Adrenal gland (tissue), 9 donors: ENCODE measurements at regions not wholly inside any gene's neighbourhood (a gene's known extent, or its start where the extent isn't known, plus 50 kb on each side); places are given as distances from the start of the nearest gene placed in this dataset.
"Not testable (repeated sequence)": the region's sequence is repeated elsewhere in the genome, so short reads cannot be mapped to it uniquely, and the experiment has no call there.

Experiments
- DNase-seq, 7 donors: peaks; one replicate each; pipeline ENCODE4 v3.0.0-alpha.2; 2019 to 2020
- H3K27ac ChIP-seq, 5 donors: fragments of 200-600 bp; sonication (generic) in 4 of 5; 1 replicate in 3 of 5; 2 replicates in 2 of 5; pipeline versions ENCODE4 v1.5.1 to v1.8.0; 2016 to 2020; ENCODE audit warnings: mild to moderate bottlenecking in 1 of 5
- H3K27me3 ChIP-seq: fragments of 200-600 bp; 2 replicates; pipeline ENCODE4 v1.8.0; 2021
- H3K36me3 ChIP-seq, 2 donors: fragments of 200-600 bp; replicated peaks in 1 of 2; 1 replicate in 1 of 2; 2 replicates in 1 of 2; pipeline versions ENCODE4 v1.5.1 to v1.8.0; 2018 to 2022
- H3K4me1 ChIP-seq, 2 donors: fragments of 200-600 bp; replicated peaks in 1 of 2; 1 replicate in 1 of 2; 2 replicates in 1 of 2; pipeline versions ENCODE4 v1.5.1 to v1.8.0; 2018 to 2021
- H3K4me3 ChIP-seq, 4 donors: fragments of 200-600 bp; sonication (generic) in 3 of 4; one replicate each; pipeline ENCODE4 v1.5.1; 2016 to 2018
- H3K9me3 ChIP-seq, 3 donors: fragments of 200-600 bp; sonication (generic) in 1 of 3; replicated peaks in 1 of 3; 1 replicate in 2 of 3; 2 replicates in 1 of 3; pipeline versions ENCODE4 v1.5.1 to v1.8.0; 2016 to 2021
- POLR2A ChIP-seq, 2 donors: fragments of 450-650 bp; IDR thresholded peaks; one replicate each; pipeline ENCODE4 v1.6.1; 2017; ENCODE audit warnings: antibody characterized with exemption in 2 of 2, mild to moderate bottlenecking in 2 of 2, moderate library complexity in 1 of 2
- WGBS, 4 donors: extraction: QIAGEN DNeasy Blood & Tissue Kit in 2 of 4; methylation state at CpG; one replicate each; pipeline versions ENCODE4 v1.1.5 to v1.1.7; 2013 to 2017; 5-methylcytosine and 5-hydroxymethylcytosine counted together
- intact Hi-C, 2 donors: fragments of 100-400 bp; cut with DNase I; formaldehyde crosslinking; loops; one replicate each; pipeline versions ENCODE4 v1.14.1 to v1.15.0; 2022 to 2023
- TF ChIP-seq, protein P1 (sequence below), 6 experiments: fragments of 450-650 bp in 4 of 6; fragments of 200-600 bp in 2 of 6; sonication (generic) in 1 of 6; IDR thresholded peaks; 1 replicate in 5 of 6; 2 replicates in 1 of 6; pipeline versions ENCODE4 v1.5.1 to v1.8.0; 2016 to 2021; ENCODE audit warnings: antibody characterized with exemption in 6 of 6, mild to moderate bottlenecking in 2 of 6, moderate library complexity in 1 of 6
- donor health status: healthy with polysubstance abuse.
- donor health status: Bipolar disorder and iron deficiency.
- donor health status: DM: yes; HTN: yes; CAD: no.
- donor health status: DM: no; HTN: no; CAD: no.
- donor health status: DM: no; HTN: no; CAD: no.

DNA sequence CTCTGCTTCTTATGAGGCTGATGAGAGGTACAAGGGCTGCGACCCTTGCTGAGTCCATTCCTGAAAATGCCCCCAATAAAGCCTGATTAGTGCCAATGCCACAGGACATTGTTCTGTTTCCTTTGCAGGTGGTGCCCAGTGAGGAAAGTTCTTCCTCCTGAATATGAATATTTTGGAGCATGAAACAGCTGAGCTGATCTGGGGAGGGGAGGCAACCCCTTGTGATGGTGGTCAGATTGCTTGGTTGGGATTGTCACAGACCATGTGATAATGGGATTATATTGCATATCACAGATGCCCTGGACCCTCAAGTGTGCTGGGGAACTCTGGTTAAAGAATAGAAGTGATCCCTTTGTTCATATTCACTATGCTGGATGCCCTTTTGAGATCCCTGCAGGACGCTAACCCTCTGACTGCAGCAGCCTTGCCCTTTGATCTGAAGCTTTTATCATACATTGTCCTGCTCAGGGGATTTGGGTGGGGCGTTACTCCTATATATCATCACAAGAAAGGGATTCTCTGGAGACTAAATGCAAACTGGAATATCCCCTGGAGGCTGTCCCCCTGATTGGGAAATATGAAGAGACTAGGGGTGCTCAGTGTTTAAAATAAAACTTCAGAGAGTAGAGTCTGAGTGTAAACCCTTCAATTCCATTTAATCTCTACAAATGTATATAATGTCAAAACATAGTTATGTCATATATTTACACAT lies 76.9 kb upstream of the TOP3B start:
- no peaks in the 10 kb centered on the region for H3K27me3 ChIP-seq
- no peaks in the 10 kb centered on the region for H3K36me3 ChIP-seq
- 66 to 76% (median 71%) methylated on average over 2 to 3 of the region's 3 CpGs for WGBS, 4 donors
- no peak overlapping the region for H3K27ac ChIP-seq
- intact Hi-C loops = no loop called here
- DNase-seq = no peak
- H3K9me3 ChIP-seq = no peaks in the 10 kb centered on the region
- no peak overlapping the region for H3K4me3 ChIP-seq
- no peak for TF ChIP-seq POLR2A (IDR thresholded peaks at IDR 0.05)
- TF ChIP-seq, protein P1, sequence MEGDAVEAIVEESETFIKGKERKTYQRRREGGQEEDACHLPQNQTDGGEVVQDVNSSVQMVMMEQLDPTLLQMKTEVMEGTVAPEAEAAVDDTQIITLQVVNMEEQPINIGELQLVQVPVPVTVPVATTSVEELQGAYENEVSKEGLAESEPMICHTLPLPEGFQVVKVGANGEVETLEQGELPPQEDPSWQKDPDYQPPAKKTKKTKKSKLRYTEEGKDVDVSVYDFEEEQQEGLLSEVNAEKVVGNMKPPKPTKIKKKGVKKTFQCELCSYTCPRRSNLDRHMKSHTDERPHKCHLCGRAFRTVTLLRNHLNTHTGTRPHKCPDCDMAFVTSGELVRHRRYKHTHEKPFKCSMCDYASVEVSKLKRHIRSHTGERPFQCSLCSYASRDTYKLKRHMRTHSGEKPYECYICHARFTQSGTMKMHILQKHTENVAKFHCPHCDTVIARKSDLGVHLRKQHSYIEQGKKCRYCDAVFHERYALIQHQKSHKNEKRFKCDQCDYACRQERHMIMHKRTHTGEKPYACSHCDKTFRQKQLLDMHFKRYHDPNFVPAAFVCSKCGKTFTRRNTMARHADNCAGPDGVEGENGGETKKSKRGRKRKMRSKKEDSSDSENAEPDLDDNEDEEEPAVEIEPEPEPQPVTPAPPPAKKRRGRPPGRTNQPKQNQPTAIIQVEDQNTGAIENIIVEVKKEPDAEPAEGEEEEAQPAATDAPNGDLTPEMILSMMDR (IDR thresholded peaks at IDR 0.05) = no peak
- peaks cover 0 to 4% of the 10 kb centered on the region in 2 donors for H3K4me1 ChIP-seq

DNA sequence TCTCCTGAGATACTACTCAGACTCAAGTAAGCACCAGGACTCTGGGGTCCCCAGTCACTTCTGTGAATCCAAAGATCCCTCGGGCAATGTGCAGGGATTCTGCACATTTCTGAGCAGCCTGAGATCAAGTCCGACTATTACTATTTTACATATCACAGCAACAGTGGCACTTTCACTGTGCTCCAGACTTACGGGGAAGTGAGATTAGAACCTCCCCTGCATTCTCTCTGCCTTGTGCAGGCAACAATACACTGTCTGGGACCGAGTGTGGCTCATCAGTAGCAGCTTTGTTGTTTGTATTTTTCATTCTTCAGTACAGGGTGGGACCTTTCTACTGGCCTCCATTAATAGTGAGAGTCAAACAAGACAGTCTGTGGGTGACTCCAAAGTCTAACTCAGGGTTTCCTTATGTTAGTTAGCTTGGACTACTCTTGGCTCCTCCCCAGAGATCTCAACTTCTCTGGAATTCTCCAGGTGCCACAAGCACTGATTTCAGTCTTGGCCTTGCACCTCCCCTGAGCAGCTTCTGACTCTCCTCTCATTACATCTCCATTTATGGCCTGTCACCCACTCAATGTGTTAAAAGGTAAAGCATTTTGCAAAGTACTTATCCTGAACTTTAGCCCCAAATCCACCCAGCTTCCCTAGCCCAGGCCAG lies 76.2 kb upstream of the TOP3B start:
- WGBS, 4 donors = 44 to 70% (median 55%) methylated on average over 4 of the region's 4 CpGs
- Histone ChIP-seq H3K36me3 (no peaks in the 10 kb centered on the region), H3K4me3 (no peak overlapping the region), H3K9me3 (no peaks in the 10 kb centered on the region), H3K27ac (no peak overlapping the region), H3K27me3 (no peaks in the 10 kb centered on the region), H3K4me1 (peaks cover 0 to 4% of the 10 kb centered on the region in 2 donors)
- intact Hi-C loops = no loop called here
- DNase-seq = no peak
- no peak for TF ChIP-seq POLR2A (IDR thresholded peaks at IDR 0.05)
- TF ChIP-seq, protein P1 (IDR thresholded peaks at IDR 0.05) = no peak

DNA sequence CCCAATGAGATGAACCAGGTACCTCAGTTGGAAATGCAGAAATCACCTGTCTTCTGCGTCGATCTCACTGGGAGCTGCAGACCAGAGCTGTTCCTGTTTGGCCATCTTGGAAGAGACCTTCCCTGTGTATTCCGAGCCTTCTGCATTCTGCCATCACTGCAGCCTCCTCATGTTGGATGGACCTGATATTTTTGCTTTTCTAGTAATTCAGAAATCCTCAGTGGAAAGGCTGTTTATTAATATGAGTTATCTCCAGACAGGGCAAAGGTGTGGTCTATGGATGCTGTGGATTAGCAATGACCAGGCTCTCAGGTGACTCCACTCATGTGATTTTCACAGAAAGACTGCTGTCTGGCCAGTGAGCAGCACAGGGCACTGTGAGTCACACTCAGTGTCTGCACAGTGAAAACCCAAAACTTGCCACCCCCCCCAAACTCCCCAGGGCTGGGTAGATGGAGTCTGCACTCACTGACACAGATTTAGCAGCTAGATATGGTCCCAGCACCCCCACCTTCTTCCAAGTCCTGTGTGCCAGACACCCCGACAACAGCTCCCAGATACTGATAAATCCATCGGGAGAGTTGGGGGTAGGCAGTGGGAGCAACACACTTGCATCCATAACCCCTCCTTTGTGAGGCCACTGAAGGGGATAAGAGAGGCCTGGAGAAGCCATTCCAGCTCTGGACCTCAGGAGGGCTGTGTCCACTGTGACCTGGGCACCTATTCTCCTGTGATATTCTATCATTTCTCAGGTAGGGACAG lies 75.2 kb upstream of the TOP3B start:
- no peaks in the 10 kb centered on the region for H3K36me3 ChIP-seq
- no peaks in the 10 kb centered on the region for H3K9me3 ChIP-seq
- H3K27ac ChIP-seq = no peak overlapping the region
- TF ChIP-seq POLR2A (IDR thresholded peaks at IDR 0.05) = no peak
- TF ChIP-seq, protein P1 (IDR thresholded peaks at IDR 0.05) = no peak
- H3K4me3 ChIP-seq = no peak overlapping the region
- no peak for DNase-seq
- peaks cover 0 to 4% of the 10 kb centered on the region in 2 donors for H3K4me1 ChIP-seq
- intact Hi-C loops = no loop called here
- H3K27me3 ChIP-seq = no peaks in the 10 kb centered on the region
- WGBS, 4 donors = 68 to 81% (median 70%) methylated on average over 4 to 5 of the region's 5 CpGs

DNA sequence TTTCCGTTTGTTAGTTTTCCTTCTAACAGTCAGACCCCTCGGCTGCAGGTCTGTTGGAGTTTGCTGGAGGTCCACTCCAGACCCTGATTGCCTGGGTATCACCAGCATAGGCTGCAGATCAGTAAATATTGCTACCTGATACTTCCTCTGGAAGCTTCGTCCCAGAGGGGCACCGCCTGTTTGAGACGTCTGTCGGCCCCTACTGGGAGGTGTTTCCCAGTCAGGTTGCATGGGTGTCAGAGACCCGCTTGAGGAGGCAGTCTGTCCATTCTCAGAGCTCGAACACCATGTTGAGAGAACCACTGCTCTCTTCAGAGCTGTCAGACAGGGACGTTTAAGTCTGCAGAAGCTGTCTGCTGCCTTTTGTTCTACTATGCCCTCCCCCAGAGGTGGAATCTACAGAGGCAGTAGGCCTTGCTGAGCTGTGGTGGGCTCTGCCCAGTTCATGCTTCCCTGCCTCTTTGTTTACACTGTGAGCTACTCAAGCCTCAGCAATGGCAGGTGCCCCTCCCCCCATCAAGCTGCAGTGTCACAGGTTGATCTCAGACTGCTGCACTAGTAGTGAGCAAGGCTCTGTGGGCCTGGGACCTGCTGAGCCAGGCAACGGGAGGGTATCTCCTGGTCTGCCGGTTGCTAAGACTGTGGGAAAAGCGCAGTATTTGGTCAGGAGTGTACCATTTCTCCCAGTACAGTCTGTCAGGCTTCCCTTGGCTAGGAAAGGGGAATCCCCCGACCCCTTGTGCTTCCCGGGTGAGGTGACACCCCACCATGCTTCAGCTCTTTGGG lies 74.4 kb upstream of the TOP3B start:
- H3K27ac ChIP-seq, H3K36me3 ChIP-seq, intact Hi-C loops, H3K27me3 ChIP-seq, H3K4me1 ChIP-seq, H3K4me3 ChIP-seq, DNase-seq, H3K9me3 ChIP-seq: not testable (repeated sequence)
- WGBS, 4 donors = 52 to 60% (median 57%) methylated on average over 8 to 14 of the region's 14 CpGs

DNA sequence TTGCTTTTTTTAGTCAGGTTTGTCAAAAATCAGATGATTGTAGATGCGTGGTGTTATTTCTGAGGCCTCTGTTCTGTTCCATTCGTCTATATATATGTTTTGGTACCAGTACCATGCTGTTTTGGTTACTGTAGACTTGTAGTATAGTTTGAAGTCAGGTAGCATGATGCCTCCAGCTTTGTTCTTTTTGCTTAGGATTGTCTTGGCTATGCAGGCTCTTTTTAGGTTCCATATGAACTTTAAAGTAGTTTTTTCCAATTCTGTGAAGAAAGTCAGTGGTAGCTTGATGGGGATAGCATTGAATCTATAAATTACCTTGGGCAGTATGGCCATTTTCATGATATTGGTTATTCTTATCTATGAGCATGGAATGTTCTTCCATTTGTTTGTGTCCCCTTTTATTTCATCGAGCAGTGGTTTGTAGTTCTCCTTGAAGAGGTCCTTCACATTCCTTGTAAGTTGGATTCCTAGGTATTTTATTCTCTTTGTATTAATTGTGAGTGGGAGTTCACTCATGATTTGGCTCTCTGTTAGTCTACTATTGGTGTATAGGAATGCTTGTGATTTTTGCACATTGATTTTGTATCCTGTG lies 70.1 kb upstream of the TOP3B start:
- H3K27ac ChIP-seq, DNase-seq, H3K27me3 ChIP-seq, H3K36me3 ChIP-seq, H3K9me3 ChIP-seq, H3K4me1 ChIP-seq, H3K4me3 ChIP-seq, intact Hi-C loops: not testable (repeated sequence)
- 63 to 76% (median 73%) methylated on average over 3 of the region's 3 CpGs for WGBS, 4 donors

DNA sequence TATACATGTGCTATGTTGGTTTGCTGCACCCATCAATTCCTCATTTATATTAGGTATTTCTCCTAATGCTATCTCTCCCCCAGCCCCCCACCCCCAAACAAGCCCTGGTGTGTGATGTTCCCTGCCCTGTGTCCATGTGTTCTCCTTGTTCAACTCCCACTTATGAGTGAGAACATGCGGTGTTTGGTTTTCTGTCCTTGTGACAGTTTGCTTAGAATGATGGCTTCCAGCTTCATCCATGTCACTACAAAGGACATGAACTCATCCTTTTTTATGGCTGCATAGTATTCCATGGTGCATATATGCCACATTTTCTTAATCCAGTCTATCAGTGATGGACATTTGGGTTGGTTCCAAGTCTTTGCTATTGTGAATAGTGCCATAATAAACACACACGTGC lies 68.4 kb upstream of the TOP3B start:
- H3K27ac ChIP-seq = not testable (repeated sequence)
- 46 to 70% (median 49%) methylated on average over 2 of the region's 2 CpGs for WGBS, 4 donors

More for the DNA sequence above, 68.4 kb upstream of the TOP3B start:
- H3K36me3 ChIP-seq, intact Hi-C loops, H3K27me3 ChIP-seq, H3K4me1 ChIP-seq, DNase-seq, H3K9me3 ChIP-seq, H3K4me3 ChIP-seq: not testable (repeated sequence)
